Memory B cell (primary cell): ENCODE measurements at regions not wholly inside any gene's neighbourhood (a gene's known extent, or its start where the extent isn't known, plus 50 kb on each side); places are given as distances from the start of the nearest gene placed in this dataset.

Source experiments
- ATAC-seq: fragments of 150-1000 bp; cut with Tn5 transposase; 2 replicates; pipeline ENCODE4 v1.10.0; 2021; ENCODE audit warnings: low read depth, mild to moderate bottlenecking, moderate library complexity
- DNase-seq, 2 donors: peaks; one replicate each; pipeline ENCODE4 v3.0.0; 2022; ENCODE audit warnings: low spot score in 2 of 2
- H3K27ac Mint-ChIP-seq: one replicate; pipeline ENCODE4 v1.8.0; 2022; ENCODE audit warnings: mild to moderate bottlenecking, moderate library complexity, mixed read lengths
- H3K27me3 Mint-ChIP-seq: one replicate; pipeline ENCODE4 v1.8.0; 2022; ENCODE audit warnings: mixed read lengths
- H3K36me3 Mint-ChIP-seq: one replicate; pipeline ENCODE4 v1.8.0; 2022; ENCODE audit warnings: mild to moderate bottlenecking, mixed read lengths
- H3K4me1 Mint-ChIP-seq: one replicate; pipeline ENCODE4 v1.8.0; 2022; ENCODE audit warnings: mixed read lengths
- H3K4me3 Mint-ChIP-seq: one replicate; pipeline ENCODE4 v1.8.0; 2022; ENCODE audit warnings: mild to moderate bottlenecking, moderate library complexity, mixed read lengths
- H3K9me3 Mint-ChIP-seq: one replicate; pipeline ENCODE4 v1.8.0; 2022; ENCODE audit warnings: mixed read lengths

DNA sequence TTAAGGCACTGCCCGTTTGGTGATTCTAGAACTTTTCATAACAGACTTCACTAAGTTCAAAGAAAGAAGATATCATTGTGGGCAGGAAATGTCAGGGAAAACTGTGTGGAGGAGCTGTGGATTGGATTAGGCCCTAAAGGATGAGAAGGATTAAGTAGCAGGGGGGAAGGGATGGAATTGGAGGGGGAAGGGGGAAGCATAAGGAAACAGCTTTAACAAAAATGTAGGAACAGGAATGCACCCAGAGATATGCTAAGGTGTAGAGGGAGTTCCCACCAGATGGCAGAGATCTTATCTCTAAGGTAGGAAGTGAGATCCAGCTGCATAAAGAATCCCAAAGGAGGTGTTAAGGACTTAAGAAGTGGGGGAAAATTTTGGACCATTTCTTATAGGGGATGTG is 114.5 kb downstream of the LARP7 start:
- Mint-ChIP-seq H3K4me1 (no peaks in the 10 kb centered on the region), H3K9me3 (no peaks in the 10 kb centered on the region), H3K36me3 (no peaks in the 10 kb centered on the region), H3K27me3 (peaks cover 10% of the 10 kb centered on the region), H3K27ac (no peak overlapping the region), H3K4me3 (no peak overlapping the region)
- DNase-seq: no peak
- no peak for ATAC-seq

DNA sequence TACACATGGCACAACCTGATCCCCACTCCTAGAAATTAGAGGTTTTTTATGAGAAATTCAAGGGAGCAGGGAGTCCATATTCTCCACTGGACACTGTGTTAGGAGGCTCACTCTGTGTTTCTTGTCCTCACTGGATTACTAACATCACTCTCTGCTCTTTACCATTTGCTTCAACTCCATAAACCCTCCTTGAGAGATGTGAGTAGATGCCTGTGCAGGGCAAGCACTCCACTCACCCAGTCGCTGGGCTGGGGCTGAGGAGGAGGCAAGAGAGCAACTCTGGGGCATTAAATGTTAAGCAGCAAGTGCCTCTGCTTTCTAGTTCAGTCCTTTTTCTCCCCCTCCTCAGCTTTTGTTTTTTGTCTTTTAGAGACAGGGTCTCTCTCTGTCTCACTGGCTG is 115.1 kb downstream of the LARP7 start:
- Mint-ChIP-seq H3K27me3 (peaks cover 10% of the 10 kb centered on the region), H3K36me3 (no peaks in the 10 kb centered on the region), H3K27ac (no peak overlapping the region), H3K4me1 (no peaks in the 10 kb centered on the region), H3K4me3 (no peak overlapping the region), H3K9me3 (no peaks in the 10 kb centered on the region)
- no peak for DNase-seq
- ATAC-seq: no peak

DNA sequence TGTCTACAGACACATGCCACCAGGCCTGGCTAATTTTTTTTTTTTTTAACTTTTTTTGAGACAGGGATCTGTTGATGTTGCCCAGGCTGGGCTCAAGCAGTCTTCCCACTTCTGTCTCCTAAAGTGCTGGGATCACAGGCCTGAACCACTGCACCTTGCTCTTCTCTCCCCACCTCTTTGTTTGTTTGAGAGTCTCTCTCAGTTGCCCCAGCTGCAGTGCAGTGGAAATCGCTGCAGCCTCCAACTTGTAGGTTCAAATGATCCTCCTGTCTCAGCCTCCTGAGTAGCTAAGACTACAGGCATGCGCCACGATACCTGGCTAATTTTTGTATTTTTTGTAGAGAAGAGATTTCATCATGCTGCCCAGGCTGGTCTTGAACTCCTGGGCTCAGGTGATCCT is 115.6 kb downstream of the LARP7 start:
- ATAC-seq (no peak), DNase-seq (no peak)
- Mint-ChIP-seq H3K9me3 (no peaks in the 10 kb centered on the region), H3K36me3 (no peaks in the 10 kb centered on the region), H3K27me3 (peaks cover 10% of the 10 kb centered on the region), H3K4me3 (no peak overlapping the region), H3K27ac (no peak overlapping the region), H3K4me1 (no peaks in the 10 kb centered on the region)

DNA sequence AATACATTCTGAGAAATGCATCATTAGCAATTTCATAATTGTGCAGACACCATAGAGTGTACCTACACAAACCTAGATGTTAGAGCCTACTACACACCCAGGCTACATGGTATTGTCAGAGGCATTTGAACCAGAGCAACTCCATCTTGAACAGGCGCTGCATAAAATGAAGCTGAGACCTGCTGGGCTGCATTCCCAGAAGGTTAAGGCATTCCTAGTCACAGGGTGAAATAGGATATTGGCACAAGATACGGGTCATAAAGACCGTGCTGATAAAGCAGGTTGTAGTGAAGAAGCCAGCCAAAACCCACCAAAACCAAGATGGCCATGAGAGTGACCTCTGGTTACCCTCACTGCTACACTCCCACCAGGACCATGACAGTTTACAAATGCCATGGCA is 116.4 kb downstream of the LARP7 start:
- Mint-ChIP-seq H3K27ac (no peak overlapping the region), H3K36me3 (no peaks in the 10 kb centered on the region), H3K4me3 (no peak overlapping the region), H3K27me3 (peaks cover 10% of the 10 kb centered on the region), H3K4me1 (no peaks in the 10 kb centered on the region), H3K9me3 (no peaks in the 10 kb centered on the region)
- ATAC-seq: no peak
- no peak for DNase-seq

DNA sequence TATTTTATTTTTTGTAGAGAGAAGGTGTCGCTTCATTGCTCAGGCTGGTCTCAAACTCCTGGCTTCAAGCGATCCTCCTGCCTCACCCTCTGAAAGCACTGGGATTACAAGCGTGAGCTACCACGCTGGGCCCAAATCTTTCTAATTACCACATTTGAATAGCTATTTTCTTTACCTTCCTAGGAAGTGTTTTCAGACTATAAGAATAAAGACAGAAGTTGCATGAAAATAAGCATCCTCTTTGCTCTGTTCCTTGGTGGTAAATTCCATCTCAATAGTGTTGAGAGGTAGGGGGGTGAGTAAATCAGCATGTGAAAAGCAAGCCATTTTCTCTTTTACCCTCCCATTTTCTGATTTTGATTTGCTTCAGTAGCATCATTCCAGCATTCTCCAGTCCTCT is 122.4 kb downstream of the LARP7 start:
- DNase-seq: no peak
- H3K4me1 Mint-ChIP-seq: peaks cover 5% of the 10 kb centered on the region
- no peak overlapping the region for H3K4me3 Mint-ChIP-seq

DNA sequence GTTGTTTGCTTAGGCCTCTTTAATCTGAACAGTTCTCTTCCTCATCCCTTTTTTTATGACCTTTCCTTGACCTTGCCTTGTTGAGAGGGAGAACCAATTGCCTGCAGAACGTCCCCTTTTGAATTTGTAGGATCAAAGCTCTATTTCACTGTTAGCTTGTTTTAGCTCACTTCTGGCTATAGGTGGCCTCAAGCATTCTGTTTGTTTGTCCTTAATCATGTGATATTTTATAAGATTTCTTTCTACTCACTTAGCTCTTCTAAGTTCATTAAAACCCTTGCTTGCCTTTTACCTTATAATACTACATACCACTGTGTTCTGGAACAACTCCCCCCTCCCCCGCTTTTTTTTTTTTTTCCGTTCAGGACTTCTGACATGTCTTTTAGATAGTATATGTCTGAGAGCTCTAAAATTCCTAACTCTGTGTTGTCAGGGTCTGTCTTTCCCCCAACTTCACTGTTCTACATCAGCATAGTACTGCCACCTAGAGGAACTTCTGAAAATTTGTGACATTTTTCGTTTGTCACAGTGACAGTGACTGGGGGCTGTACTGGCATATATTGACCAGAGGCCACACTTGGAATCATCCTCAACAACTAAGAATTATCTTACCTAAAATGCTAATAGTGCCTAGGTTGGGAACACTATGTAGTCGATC is 128.5 kb downstream of the LARP7 start:
- ATAC-seq: peak; percentile 65
- Mint-ChIP-seq H3K27me3 (no peaks in the 10 kb centered on the region), H3K36me3 (no peaks in the 10 kb centered on the region), H3K27ac (no peak overlapping the region), H3K4me3 (no peak overlapping the region), H3K4me1 (peaks cover 5% of the 10 kb centered on the region), H3K9me3 (no peaks in the 10 kb centered on the region)
- no peak for DNase-seq

More for the DNA sequence above, 122.4 kb downstream of the LARP7 start:
- Mint-ChIP-seq H3K9me3 (no peaks in the 10 kb centered on the region), H3K27ac (no peak overlapping the region), H3K27me3 (peaks cover 2% of the 10 kb centered on the region), H3K36me3 (no peaks in the 10 kb centered on the region)
- no peak for ATAC-seq

DNA sequence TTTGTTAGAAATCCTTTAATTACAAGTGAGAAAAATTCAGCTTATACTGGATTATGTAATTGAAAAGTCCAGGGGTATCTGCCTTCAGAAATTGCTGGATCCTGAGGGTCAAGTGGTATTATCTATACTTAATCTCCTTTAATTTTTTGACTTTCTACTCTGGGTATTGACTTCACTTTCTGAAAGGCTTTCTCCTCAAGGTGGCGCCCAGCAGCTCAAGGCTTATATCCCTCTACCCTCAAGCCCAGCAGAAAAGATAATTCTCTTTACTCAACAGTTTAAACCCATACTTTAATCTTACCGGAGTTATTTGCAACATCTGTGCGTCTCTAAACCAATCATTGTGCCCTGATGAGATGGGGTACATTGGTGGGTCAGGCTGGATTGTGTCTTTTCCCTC is 129.5 kb downstream of the LARP7 start:
- DNase-seq (no peak), ATAC-seq (no peak)
- Mint-ChIP-seq H3K36me3 (no peaks in the 10 kb centered on the region), H3K9me3 (no peaks in the 10 kb centered on the region), H3K4me3 (no peak overlapping the region), H3K27me3 (no peaks in the 10 kb centered on the region), H3K4me1 (peaks cover 5% of the 10 kb centered on the region), H3K27ac (no peak overlapping the region)

DNA sequence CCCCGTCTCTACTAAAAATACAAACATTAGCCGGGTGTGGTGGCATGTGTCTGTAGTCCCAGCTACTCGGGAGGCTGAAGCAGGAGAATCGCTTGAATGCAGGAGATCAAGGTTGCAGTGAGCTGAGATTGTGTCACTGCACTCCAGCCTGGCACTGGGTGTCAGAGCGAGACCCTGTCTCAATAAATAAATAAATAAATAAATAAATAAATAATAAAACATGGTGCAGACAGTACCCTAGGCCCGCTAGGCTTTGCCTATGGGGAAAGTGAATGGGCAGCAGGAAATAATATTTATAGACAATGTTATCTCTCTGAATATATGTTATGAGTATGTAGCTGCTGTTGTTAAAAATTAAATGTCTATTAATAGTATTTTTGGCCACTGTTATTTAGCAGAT is 130.4 kb downstream of the LARP7 start:
- Mint-ChIP-seq H3K9me3 (no peaks in the 10 kb centered on the region), H3K27ac (no peak overlapping the region), H3K4me1 (peaks cover 5% of the 10 kb centered on the region), H3K27me3 (no peaks in the 10 kb centered on the region), H3K4me3 (no peak overlapping the region), H3K36me3 (no peaks in the 10 kb centered on the region)
- no peak for DNase-seq
- no peak for ATAC-seq

DNA sequence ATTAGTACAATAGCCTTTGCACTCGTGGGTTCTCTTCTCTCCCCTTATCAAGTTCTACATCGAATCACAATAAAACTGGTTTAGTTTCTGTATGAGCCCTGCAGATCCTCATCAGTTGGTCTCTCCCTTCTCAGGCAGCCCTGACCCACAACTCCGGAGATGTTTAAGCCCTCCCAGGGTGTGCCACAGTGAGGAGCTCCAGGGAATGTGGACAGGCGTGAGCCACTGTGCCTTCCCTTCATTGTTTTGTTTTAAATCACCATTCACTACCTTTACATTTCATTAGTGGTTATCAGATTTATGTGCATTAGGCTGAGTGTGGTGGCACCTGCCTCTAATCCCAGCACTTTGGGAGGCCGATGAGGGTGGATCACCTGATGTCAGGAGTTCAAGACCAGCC is 133.2 kb downstream of the LARP7 start:
- Mint-ChIP-seq H3K27me3 (peaks cover 2% of the 10 kb centered on the region), H3K36me3 (no peaks in the 10 kb centered on the region), H3K9me3 (no peaks in the 10 kb centered on the region), H3K27ac (no peak overlapping the region), H3K4me3 (no peak overlapping the region), H3K4me1 (no peaks in the 10 kb centered on the region)
- ATAC-seq: no peak
- no peak for DNase-seq

DNA sequence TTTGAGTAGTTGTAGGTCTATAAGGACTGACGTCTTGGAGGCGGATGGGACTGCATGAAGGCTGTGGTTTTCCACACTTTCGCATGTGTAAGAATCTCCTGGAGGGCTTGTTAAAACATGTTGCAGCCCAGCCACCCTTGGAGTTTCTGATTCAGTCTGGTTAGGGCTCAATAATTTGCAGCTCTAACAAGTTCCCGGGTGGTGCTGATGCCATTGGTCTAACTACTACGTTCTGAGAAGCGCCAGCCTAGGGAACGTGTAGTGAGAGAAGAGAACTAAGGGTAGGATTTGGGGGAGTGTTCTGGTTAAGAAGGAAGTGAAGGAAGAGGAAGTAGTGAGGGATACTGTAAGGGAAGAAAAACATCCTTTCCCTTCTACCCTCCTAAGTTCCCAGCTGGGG is 138.9 kb downstream of the LARP7 start:
- no peak overlapping the region for H3K4me3 Mint-ChIP-seq
- DNase-seq (no peak), ATAC-seq (no peak)
- H3K36me3 Mint-ChIP-seq: no peaks in the 10 kb centered on the region
- no peaks in the 10 kb centered on the region for H3K4me1 Mint-ChIP-seq
- H3K27ac Mint-ChIP-seq: no peak overlapping the region
- peaks cover 2% of the 10 kb centered on the region for H3K9me3 Mint-ChIP-seq
- peaks cover 4% of the 10 kb centered on the region for H3K27me3 Mint-ChIP-seq

DNA sequence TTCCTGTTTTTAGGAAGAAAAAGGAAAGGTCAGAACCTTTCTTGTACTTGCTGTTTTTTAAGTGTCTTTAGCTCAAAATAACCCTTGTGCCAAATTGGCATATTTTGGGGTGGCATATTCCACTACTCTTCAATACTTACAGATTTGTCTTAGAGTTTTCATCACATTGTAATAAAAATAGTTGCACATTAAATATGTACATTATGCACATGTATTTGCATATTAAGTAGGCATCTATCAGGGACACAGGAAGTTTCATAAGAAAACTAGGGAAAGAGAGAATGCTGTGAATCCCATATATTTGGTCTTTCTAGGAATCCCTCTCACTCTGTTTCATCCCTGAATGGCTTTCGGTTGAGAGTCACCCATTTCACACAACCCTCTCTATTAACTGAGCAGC is 139.6 kb downstream of the LARP7 start:
- Mint-ChIP-seq H3K4me3 (no peak overlapping the region), H3K36me3 (no peaks in the 10 kb centered on the region), H3K9me3 (peaks cover 2% of the 10 kb centered on the region), H3K27ac (no peak overlapping the region), H3K27me3 (peaks cover 4% of the 10 kb centered on the region), H3K4me1 (no peaks in the 10 kb centered on the region)
- ATAC-seq (no peak), DNase-seq (no peak)

DNA sequence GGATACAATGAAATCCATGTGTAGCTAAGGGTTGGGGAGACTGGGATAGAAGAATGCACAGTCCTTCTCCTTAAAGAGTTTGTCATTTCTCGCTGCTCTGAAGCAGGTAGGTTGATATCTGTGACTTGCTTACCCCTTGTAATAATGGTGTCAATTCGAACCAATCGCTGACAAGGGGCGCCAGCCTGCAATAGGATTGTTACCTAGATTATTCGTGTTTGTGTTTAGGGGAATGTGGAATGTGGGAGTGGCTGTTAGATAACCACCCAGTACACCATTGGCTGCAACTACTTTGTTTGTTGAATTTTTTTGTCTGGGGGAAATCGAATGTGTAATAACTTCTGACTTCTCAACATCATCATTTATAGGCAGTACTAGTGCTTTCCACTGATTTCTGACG is 141.6 kb downstream of the LARP7 start:
- no peaks in the 10 kb centered on the region for H3K4me1 Mint-ChIP-seq
- peaks cover 2% of the 10 kb centered on the region for H3K9me3 Mint-ChIP-seq
- H3K4me3 Mint-ChIP-seq: no peak overlapping the region
- H3K27ac Mint-ChIP-seq: no peak overlapping the region
- H3K27me3 Mint-ChIP-seq: peaks cover 4% of the 10 kb centered on the region
- DNase-seq: no peak
- no peak for ATAC-seq
- no peaks in the 10 kb centered on the region for H3K36me3 Mint-ChIP-seq

DNA sequence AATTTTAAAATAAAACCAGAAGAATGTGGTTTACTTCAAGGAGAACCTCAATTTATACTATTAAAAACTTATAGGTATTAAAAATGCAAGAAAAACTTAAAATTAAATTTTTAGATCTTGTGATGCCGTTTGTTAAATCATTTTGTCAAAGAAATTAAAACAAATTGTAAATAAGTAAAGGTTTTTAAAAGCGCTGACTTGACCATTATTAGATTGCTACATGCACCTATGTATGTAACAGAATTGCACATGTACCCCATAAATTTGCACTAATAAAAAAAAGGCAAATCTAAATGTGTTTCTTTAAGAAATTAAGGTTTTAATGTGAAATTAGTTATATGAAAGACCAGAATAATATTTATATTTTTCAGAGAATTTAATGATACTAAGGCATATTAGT is 156.1 kb downstream of the LARP7 start:
- H3K9me3 Mint-ChIP-seq: no peaks in the 10 kb centered on the region
- H3K4me3 Mint-ChIP-seq: no peak overlapping the region
- DNase-seq (no peak), ATAC-seq (no peak)
- no peaks in the 10 kb centered on the region for H3K36me3 Mint-ChIP-seq
- H3K27me3 Mint-ChIP-seq: peaks cover 5% of the 10 kb centered on the region
- H3K4me1 Mint-ChIP-seq: no peaks in the 10 kb centered on the region
- no peak overlapping the region for H3K27ac Mint-ChIP-seq

DNA sequence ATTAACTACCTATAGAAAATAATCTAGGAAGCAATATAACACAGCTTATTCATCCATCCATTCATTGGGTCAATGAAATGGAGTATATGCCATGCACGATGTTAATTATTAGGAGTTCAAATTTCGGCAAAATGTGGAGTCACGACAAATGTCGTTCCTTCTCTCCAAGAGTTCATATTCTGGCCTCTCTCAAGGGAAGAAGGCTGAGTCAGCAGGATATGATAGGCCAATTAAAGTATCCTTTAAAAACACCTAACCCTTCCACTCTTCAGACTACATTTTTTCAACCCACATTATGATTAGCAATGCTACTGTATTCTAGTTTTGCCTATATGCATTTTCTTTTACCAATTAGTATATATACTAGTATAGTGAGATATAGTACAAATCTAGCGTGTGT is 163.1 kb downstream of the LARP7 start:
- H3K27ac Mint-ChIP-seq: no peak overlapping the region
- no peaks in the 10 kb centered on the region for H3K36me3 Mint-ChIP-seq
- H3K27me3 Mint-ChIP-seq: peaks cover 8% of the 10 kb centered on the region
- no peak overlapping the region for H3K4me3 Mint-ChIP-seq
- ATAC-seq: no peak
- DNase-seq: no peak
- no peaks in the 10 kb centered on the region for H3K9me3 Mint-ChIP-seq
- no peaks in the 10 kb centered on the region for H3K4me1 Mint-ChIP-seq

DNA sequence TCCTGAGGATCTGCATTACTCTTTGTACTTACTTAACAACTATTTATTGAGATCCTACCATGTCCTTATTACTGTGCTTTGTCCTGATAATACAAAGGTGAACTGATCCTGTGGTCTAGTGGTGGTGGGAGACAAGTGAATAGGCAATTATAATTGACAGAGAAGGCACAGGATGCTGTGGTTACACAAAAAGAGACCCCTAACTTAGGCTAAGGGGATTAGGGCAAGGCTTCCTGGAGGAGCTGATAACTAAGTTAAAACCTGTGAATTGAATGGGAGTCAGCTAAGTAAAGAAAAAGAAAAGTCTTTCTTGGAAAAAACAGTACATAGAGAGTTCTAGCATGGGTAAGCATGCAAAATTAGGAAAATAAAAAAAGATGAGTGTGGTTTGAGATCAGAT is 164.4 kb downstream of the LARP7 start:
- peaks cover 10% of the 10 kb centered on the region for H3K27me3 Mint-ChIP-seq
- ATAC-seq: no peak
- H3K4me1 Mint-ChIP-seq: no peaks in the 10 kb centered on the region

More for the DNA sequence above, 164.4 kb downstream of the LARP7 start:
- DNase-seq: no peak
- Mint-ChIP-seq H3K4me3 (no peak overlapping the region), H3K27ac (no peak overlapping the region), H3K36me3 (no peaks in the 10 kb centered on the region), H3K9me3 (no peaks in the 10 kb centered on the region)
